Ammon's horn (tissue), 1 donor: ENCODE measurements at regions not wholly inside any gene's neighbourhood (a gene's known extent, or its start where the extent isn't known, plus 50 kb on each side); places are given as distances from the start of the nearest gene placed in this dataset.
"Not testable (repeated sequence)": the region's sequence is repeated elsewhere in the genome, so short reads cannot be mapped to it uniquely, and the experiment has no call there.

Experiments
- DNase-seq: peaks from one replicate; pipeline ENCODE4 v3.0.0-alpha.2; 2016; ENCODE audit warnings: low spot score

- DNase-seq: not testable (repeated sequence)
These were observed 621.9 kb upstream of the NRP1 start for GRCh38 chr10:33956322-33956721.

- DNase-seq: no peak
These were observed 621.2 kb upstream of the NRP1 start for GRCh38 chr10:33955676-33956075.

GRCh38 chr10:33952692-33953360 is 618.4 kb upstream of the NRP1 start:
- DNase-seq: no peak

GRCh38 chr10:33950206-33950605 is 615.7 kb upstream of the NRP1 start:
- no peak for DNase-seq

- DNase-seq: no peak
These were observed 613.1 kb upstream of the NRP1 start for GRCh38 chr10:33947544-33947943.

- no peak for DNase-seq
These were observed 610.6 kb upstream of the NRP1 start for GRCh38 chr10:33945051-33945450.

- DNase-seq: no peak
These were observed 608.0 kb upstream of the NRP1 start for GRCh38 chr10:33942508-33942907.

- DNase-seq: no peak
These were observed 605.4 kb upstream of the NRP1 start for GRCh38 chr10:33939892-33940291.

GRCh38 chr10:33939410-33939809 is 604.9 kb upstream of the NRP1 start:
- DNase-seq: no peak

- peak; percentile 15 for DNase-seq
These were observed 603.5 kb upstream of the NRP1 start for GRCh38 chr10:33938001-33938400.

GRCh38 chr10:33937036-33937730 is 602.7 kb upstream of the NRP1 start:
- no peak for DNase-seq

- no peak for DNase-seq
These were observed 600.9 kb upstream of the NRP1 start for GRCh38 chr10:33935350-33935749.

GRCh38 chr10:33930079-33930478 is 595.6 kb upstream of the NRP1 start:
- DNase-seq: no peak

GRCh38 chr10:33927347-33927746 is 592.9 kb upstream of the NRP1 start:
- DNase-seq: no peak

- no peak for DNase-seq
These were observed 587.6 kb upstream of the NRP1 start for GRCh38 chr10:33921970-33922605.

GRCh38 chr10:33920351-33920750 is 585.9 kb upstream of the NRP1 start:
- DNase-seq: no peak

- DNase-seq: no peak
These were observed 584.8 kb upstream of the NRP1 start for GRCh38 chr10:33919244-33919643.

- no peak for DNase-seq
These were observed 582.8 kb upstream of the NRP1 start for GRCh38 chr10:33917069-33917780.

- DNase-seq: no peak
These were observed 580.3 kb upstream of the NRP1 start for GRCh38 chr10:33914746-33915145.

GRCh38 chr10:33913194-33913593 is 578.7 kb upstream of the NRP1 start:
- DNase-seq: no peak

- DNase-seq: not testable (repeated sequence)
These were observed 575.0 kb upstream of the NRP1 start for GRCh38 chr10:33909476-33909875.

- no peak for DNase-seq
These were observed 566.7 kb upstream of the NRP1 start for GRCh38 chr10:33901166-33901565.

- peak; percentile 6 for DNase-seq
These were observed 566.1 kb upstream of the NRP1 start for GRCh38 chr10:33900596-33900995.
